ENCODE measurements at regions not wholly inside any gene's neighbourhood (a gene's known extent, or its start where the extent isn't known, plus 50 kb on each side); places are given as distances from the start of the nearest gene placed in this dataset.
"Not testable (repeated sequence)": the region's sequence is repeated elsewhere in the genome, so short reads cannot be mapped to it uniquely, and the experiment has no call there.

DNA sequence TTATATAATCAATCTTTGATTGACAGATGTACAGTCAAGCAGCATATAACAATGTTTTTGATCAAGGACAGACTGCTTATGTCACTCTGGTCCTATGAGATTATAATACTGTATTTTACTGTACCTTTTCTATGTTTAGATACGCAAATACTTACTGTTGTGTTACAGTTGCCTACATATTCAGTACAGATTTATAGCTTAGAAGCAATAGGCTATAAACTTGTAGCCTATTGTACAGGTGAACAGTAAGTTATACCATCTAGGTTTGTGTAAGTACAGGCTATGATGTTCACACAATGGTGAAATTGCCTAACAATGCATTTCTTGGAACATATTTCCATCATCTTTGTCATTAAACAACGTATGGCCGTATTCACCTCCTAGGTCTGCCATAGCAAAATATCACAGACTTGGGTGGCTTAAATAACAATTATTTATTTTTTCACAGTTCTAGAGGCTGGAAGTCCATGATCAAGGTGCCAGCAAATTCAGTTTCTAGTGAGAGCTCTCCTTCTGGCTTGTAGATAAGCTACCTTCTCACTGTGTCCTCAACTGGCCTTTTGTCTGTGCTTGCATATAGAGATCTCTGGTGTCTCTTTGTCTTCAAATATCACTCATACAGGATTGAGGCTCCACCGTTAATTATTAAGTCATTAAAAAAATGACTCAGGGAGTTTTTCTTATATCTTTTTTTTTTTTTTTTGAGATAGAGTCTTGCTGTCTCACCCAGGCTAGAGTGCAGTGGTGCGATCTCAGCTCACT is 89.1 kb downstream of the EBLN2 start:
- no peak for DNase-seq (ENCODE audit: low read depth, low spot score)
- Histone ChIP-seq H3K4me1 (ENCODE audit: insufficient read depth, insufficient read length) (no peaks in the 10 kb centered on the region), H3K27me3 (ENCODE audit: insufficient read depth, insufficient read length) (no peaks in the 10 kb centered on the region), H3K4me3 (ENCODE audit: insufficient read length, low read depth) (no peak overlapping the region), H3K36me3 (ENCODE audit: insufficient read depth, insufficient read length, low read length) (no peaks in the 10 kb centered on the region), H3K9ac (ENCODE audit: insufficient read length, low read depth) (no peak overlapping the region), H3K9me3 (ENCODE audit: insufficient read depth, low read length) (no peaks in the 10 kb centered on the region)
- TF ChIP-seq SUZ12 (IDR thresholded peaks at IDR 0.05; ENCODE audit: extremely low read depth, insufficient read depth, insufficient read length) (no peak), ZNF274 (IDR thresholded peaks at IDR 0.05; ENCODE audit: low read depth, low read length) (no peak), YY1 (IDR thresholded peaks at IDR 0.05; ENCODE audit: insufficient read depth, insufficient read length) (no peak)

DNA sequence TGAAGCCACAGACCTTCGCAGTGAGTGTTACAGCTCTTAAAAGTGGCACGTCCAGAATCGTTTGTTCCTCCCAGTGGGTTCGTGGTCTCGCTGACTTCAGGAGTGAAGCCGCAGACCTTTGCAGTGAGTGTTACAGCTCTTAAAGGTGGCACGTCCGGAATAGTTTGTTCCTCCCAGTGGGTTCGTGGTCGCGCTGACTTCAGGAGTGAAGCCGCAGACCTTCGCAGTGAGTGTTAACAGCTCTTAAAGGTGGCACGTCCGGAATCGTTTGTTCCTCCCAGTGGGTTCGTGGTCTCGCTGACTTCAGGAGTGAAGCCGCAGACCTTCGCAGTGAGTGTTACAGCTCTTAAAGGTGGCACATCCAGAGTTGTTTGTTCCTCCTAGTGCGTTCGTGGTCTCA is 91.1 kb downstream of the EBLN2 start:
- not testable (repeated sequence) for H3K4me1 ChIP-seq (ENCODE audit: insufficient read depth, insufficient read length); H3K9me3 ChIP-seq (ENCODE audit: insufficient read depth, low read length); H3K36me3 ChIP-seq (ENCODE audit: insufficient read depth, insufficient read length, low read length); H3K4me3 ChIP-seq (ENCODE audit: insufficient read length, low read depth); H3K27me3 ChIP-seq (ENCODE audit: insufficient read depth, insufficient read length); DNase-seq (ENCODE audit: low read depth, low spot score); H3K9ac ChIP-seq (ENCODE audit: insufficient read length, low read depth)

DNA sequence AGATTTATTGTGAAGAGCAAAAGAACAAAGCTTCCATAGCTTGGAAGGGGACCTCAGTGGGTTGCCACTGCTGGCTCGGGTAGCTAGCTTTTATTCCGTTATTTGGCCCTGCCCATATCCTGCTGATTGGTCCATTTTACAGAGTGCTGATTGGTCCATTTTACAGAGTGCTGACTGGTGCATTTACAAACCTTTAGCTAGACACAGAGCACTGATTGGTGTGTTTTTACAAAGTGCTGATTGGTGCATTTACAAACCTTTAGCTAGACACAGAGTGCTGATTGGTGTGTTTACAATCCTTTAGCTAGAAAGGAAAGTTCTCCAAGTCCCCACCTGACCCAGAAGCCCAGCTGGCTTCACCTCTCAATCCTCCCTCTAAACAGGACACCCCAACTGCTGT is 91.6 kb downstream of the EBLN2 start:
- not testable (repeated sequence) for H3K27me3 ChIP-seq (ENCODE audit: insufficient read depth, insufficient read length); DNase-seq (ENCODE audit: low read depth, low spot score); H3K4me3 ChIP-seq (ENCODE audit: insufficient read length, low read depth); H3K9me3 ChIP-seq (ENCODE audit: insufficient read depth, low read length); H3K9ac ChIP-seq (ENCODE audit: insufficient read length, low read depth); H3K36me3 ChIP-seq (ENCODE audit: insufficient read depth, insufficient read length, low read length); H3K4me1 ChIP-seq (ENCODE audit: insufficient read depth, insufficient read length)

DNA sequence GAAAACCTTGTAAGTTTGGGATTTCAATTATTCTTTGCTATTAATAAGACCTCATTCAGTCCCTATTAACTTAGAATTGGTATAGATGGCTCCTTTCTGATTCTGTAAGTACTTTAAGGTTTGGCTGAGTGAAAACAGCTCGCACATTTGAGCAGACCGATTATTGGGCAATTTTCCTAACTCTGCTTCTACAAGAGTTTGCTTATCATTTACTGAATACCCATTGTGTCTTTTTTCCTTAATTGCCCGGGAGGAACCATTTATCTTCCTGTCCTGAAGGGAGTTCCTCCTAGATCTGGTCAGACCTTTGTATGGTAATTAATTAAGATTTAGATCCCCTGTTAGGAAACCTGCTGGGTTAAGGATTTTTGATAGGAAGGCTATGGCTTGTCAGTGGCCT is 92.8 kb downstream of the EBLN2 start:
- H3K9me3 ChIP-seq (ENCODE audit: insufficient read depth, low read length); H3K27me3 ChIP-seq (ENCODE audit: insufficient read depth, insufficient read length); DNase-seq (ENCODE audit: low read depth, low spot score); H3K36me3 ChIP-seq (ENCODE audit: insufficient read depth, insufficient read length, low read length); H3K9ac ChIP-seq (ENCODE audit: insufficient read length, low read depth); H3K4me3 ChIP-seq (ENCODE audit: insufficient read length, low read depth); H3K4me1 ChIP-seq (ENCODE audit: insufficient read depth, insufficient read length): not testable (repeated sequence)

DNA sequence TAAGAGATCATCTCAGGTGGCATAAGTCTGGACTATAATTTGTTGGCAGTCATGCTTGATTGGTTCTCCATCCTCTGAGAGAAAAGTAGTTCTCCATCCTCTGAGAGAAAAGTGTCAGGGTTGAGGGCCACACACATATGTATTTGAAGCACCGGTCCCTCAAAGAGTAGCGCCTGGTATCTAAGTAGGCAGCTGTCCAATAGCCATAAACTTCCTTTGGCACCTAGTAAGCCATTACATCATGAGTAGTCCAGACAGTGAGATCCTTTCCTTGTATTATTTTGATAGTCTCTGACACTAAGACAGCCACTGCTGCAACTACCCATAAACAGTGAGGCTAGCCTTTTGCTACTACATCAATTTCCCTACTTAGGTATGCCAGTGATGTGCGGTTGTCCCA is 94.0 kb downstream of the EBLN2 start:
- DNase-seq (ENCODE audit: low read depth, low spot score); H3K36me3 ChIP-seq (ENCODE audit: insufficient read depth, insufficient read length, low read length); H3K9ac ChIP-seq (ENCODE audit: insufficient read length, low read depth); H3K27me3 ChIP-seq (ENCODE audit: insufficient read depth, insufficient read length); H3K4me3 ChIP-seq (ENCODE audit: insufficient read length, low read depth); H3K4me1 ChIP-seq (ENCODE audit: insufficient read depth, insufficient read length): not testable (repeated sequence)
- H3K9me3 ChIP-seq (ENCODE audit: insufficient read depth, low read length), result peaks cover 14% of the 10 kb centered on the region

DNA sequence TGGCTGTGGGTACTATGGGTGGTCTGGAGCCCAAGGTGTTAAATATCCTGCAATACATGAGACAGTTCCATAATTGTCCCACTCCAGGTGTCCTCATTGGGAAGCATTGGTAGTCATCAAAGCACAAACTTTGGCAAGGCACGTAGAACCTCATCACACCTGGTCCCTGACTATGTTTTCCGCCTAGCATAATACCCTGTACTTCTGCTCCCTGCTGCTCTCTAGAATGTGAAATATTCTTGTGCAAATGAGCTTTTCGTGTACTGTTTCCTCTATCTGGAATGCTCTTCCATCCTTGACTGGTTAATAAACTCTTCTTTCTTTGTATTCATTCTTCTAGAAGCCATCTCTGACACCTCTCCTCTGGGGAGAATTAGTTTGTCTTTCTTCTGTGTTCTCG is 103.2 kb downstream of the EBLN2 start:
- TF ChIP-seq YY1 (IDR thresholded peaks at IDR 0.05; ENCODE audit: insufficient read depth, insufficient read length) (no peak), ZNF274 (IDR thresholded peaks at IDR 0.05; ENCODE audit: low read depth, low read length) (no peak), SUZ12 (IDR thresholded peaks at IDR 0.05; ENCODE audit: extremely low read depth, insufficient read depth, insufficient read length) (no peak)
- Histone ChIP-seq H3K9me3 (ENCODE audit: insufficient read depth, low read length) (peaks cover 6% of the 10 kb centered on the region; the same call in 1 of the 2 replicates), H3K36me3 (ENCODE audit: insufficient read depth, insufficient read length, low read length) (no peaks in the 10 kb centered on the region), H3K4me3 (ENCODE audit: insufficient read length, low read depth) (no peak overlapping the region), H3K27me3 (ENCODE audit: insufficient read depth, insufficient read length) (no peaks in the 10 kb centered on the region), H3K4me1 (ENCODE audit: insufficient read depth, insufficient read length) (no peaks in the 10 kb centered on the region), H3K9ac (ENCODE audit: insufficient read length, low read depth) (no peak overlapping the region)
- DNase-seq (ENCODE audit: low read depth, low spot score), result no peak

DNA sequence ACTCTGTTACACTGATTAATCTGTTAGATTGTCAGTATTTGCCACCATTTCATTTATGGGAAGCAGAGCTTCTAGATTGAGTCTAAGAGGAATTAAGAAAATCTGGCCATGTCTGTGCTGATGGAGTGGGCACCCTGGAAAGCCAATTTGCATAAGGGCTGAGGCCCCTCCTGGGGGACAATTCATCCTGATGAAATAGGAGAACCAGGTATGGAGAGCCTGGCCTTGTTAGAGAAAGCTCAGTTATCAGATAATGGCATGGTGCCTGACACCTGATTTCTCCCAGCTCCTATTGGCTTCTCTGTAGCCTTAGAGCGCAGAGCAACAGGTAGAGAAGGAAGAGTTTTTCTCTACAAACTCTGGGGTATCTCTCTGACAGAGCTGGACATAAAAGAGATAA is 114.2 kb downstream of the EBLN2 start:
- Histone ChIP-seq H3K4me1 (ENCODE audit: insufficient read depth, insufficient read length) (no peaks in the 10 kb centered on the region), H3K4me3 (ENCODE audit: insufficient read length, low read depth) (no peak overlapping the region), H3K36me3 (ENCODE audit: insufficient read depth, insufficient read length, low read length) (no peaks in the 10 kb centered on the region), H3K27me3 (ENCODE audit: insufficient read depth, insufficient read length) (no peaks in the 10 kb centered on the region), H3K9ac (ENCODE audit: insufficient read length, low read depth) (no peak overlapping the region), H3K9me3 (ENCODE audit: insufficient read depth, low read length) (no peaks in the 10 kb centered on the region)
- no peak for DNase-seq (ENCODE audit: low read depth, low spot score)
- no peak for TF ChIP-seq ZNF274 (IDR thresholded peaks at IDR 0.05; ENCODE audit: low read depth, low read length)
- no peak for TF ChIP-seq YY1 (IDR thresholded peaks at IDR 0.05; ENCODE audit: insufficient read depth, insufficient read length)
- TF ChIP-seq SUZ12 (IDR thresholded peaks at IDR 0.05; ENCODE audit: extremely low read depth, insufficient read depth, insufficient read length), result no peak

DNA sequence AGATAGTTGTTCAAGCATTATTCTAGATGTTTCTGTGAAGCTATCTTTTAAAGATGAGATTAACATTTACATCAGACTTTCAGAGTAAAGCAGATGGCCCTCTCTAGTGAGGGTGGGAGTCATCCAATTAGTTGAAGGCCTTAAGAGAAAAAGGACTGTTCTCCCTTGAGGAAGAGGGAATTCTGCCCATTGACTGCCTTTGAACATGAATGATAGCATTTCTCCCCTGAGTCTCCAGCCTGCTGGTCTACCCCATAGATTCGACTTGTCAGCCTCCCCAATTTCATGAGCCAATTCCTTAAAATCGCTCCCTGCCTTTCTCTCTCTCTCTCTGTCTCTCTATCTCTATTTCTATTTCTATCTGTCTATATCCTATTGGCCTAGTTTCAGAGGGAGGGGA is 115.5 kb downstream of the EBLN2 start:
- no peak overlapping the region for H3K4me3 ChIP-seq (ENCODE audit: insufficient read length, low read depth)
- no peak for TF ChIP-seq ZNF274 (IDR thresholded peaks at IDR 0.05; ENCODE audit: low read depth, low read length)
- TF ChIP-seq SUZ12 (IDR thresholded peaks at IDR 0.05; ENCODE audit: extremely low read depth, insufficient read depth, insufficient read length), result no peak
- TF ChIP-seq YY1 (IDR thresholded peaks at IDR 0.05; ENCODE audit: insufficient read depth, insufficient read length), result no peak
- no peaks in the 10 kb centered on the region for H3K4me1 ChIP-seq (ENCODE audit: insufficient read depth, insufficient read length)
- no peaks in the 10 kb centered on the region for H3K27me3 ChIP-seq (ENCODE audit: insufficient read depth, insufficient read length)
- H3K36me3 ChIP-seq (ENCODE audit: insufficient read depth, insufficient read length, low read length), result no peaks in the 10 kb centered on the region
- no peak for DNase-seq (ENCODE audit: low read depth, low spot score)
- H3K9me3 ChIP-seq (ENCODE audit: insufficient read depth, low read length), result no peaks in the 10 kb centered on the region
- no peak overlapping the region for H3K9ac ChIP-seq (ENCODE audit: insufficient read length, low read depth)
